Kidney (tissue), 13 donors: ENCODE measurements at regions not wholly inside any gene's neighbourhood (a gene's known extent, or its start where the extent isn't known, plus 50 kb on each side); places are given as distances from the start of the nearest gene placed in this dataset.

Source experiments
- DNase-seq, 5 donors: peaks; one replicate each; pipeline ENCODE4 v3.0.0-alpha.2; 2013 to 2020
- FAIRE-seq: peaks from 2 replicates; lab custom pipeline; 2012; peaks lifted over from hg19 to GRCh38; lab: Jason Lieb, UNC
- H3K27ac ChIP-seq, 2 donors: one replicate each; pipeline ENCODE4 v1.7.0; 2013; ENCODE audit warnings: low read depth in 2 of 2, low read length in 2 of 2, inconsistent platforms in 1 of 2
- H3K27me3 ChIP-seq: one replicate; pipeline ENCODE4 v1.7.1; 2013; ENCODE audit warnings: low read length, inconsistent platforms; ENCODE audit not compliant: control insufficient read depth, insufficient read depth
- H3K36me3 ChIP-seq, 3 donors: one replicate each; pipeline versions ENCODE4 v1.7.0 to v1.7.1; 2013; ENCODE audit warnings: low read length in 3 of 3, control low read depth in 1 of 3, inconsistent platforms in 1 of 3; ENCODE audit not compliant: insufficient read depth in 3 of 3, control insufficient read depth in 2 of 3
- H3K4me1 ChIP-seq, 3 donors: one replicate each; pipeline versions ENCODE4 v1.7.0 to v1.7.1; 2013; ENCODE audit warnings: low read length in 3 of 3, inconsistent platforms in 1 of 3, low read depth in 1 of 3; ENCODE audit not compliant: control insufficient read depth in 2 of 3, insufficient read depth in 2 of 3
- H3K4me3 ChIP-seq, 3 donors: one replicate each; pipeline versions ENCODE4 v1.7.0 to v1.8.1; 2013; ENCODE audit warnings: low read length in 3 of 3, control low read depth in 1 of 3, inconsistent platforms in 1 of 3
- H3K9ac ChIP-seq, 3 donors: one replicate each; pipeline versions ENCODE4 v1.7.0 to v1.7.1; 2013; ENCODE audit warnings: low read length in 3 of 3, control low read depth in 1 of 3, inconsistent platforms in 1 of 3
- H3K9me3 ChIP-seq, 3 donors: one replicate each; pipeline versions ENCODE4 v1.7.0 to v1.7.1; 2013; ENCODE audit warnings: low read length in 3 of 3, control low read depth in 1 of 3, inconsistent platforms in 1 of 3; ENCODE audit not compliant: control insufficient read depth in 2 of 3, insufficient read depth in 1 of 3
- CTCF ChIP-seq: IDR thresholded peaks from 3 replicates; pipeline ENCODE4 v1.5.1; 2012; ENCODE audit warnings: mild to moderate bottlenecking, moderate library complexity, borderline replicate concordance; ENCODE audit not compliant: insufficient read depth; ENCODE audit errors: extremely low read depth
- intact Hi-C: fragments of 100-400 bp; cut with DNase I; formaldehyde crosslinking; loops from one replicate; pipeline ENCODE4 v1.11.1; 2022
- donor health status: control.
- donor health status: control.
- donor health status: control.
- donor health status: control.
- donor health status: control.
- donor health status: DM: yes; HTN: yes; CAD: no.
- donor health status: Normal renal cell carcinoma (clear cell type).

- Histone ChIP-seq H3K9ac (no peak overlapping the region), H3K4me3 (peak overlapping the region in 1 of 3 donors; percentile 19), H3K4me1 (peaks cover 0 to 21% (median 20%) of the 10 kb centered on the region in 3 donors), H3K27ac (peak overlapping the region; percentile 68 to 73), H3K27me3 (no peaks in the 10 kb centered on the region), H3K9me3 (no peaks in the 10 kb centered on the region), H3K36me3 (no peaks in the 10 kb centered on the region)
- intact Hi-C loops, result no loop called here
- FAIRE-seq, result peak; percentile 27
- peak in 1 of 5 donors; percentile 85 for DNase-seq
- TF ChIP-seq CTCF, result no peak
Measured at GRCh38 chr11:86174101-86175046, 70.2 kb upstream of the EED start.

GRCh38 chr11:86172894-86173293 lies 71.7 kb upstream of the EED start:
- H3K4me1 ChIP-seq, result peaks cover 0 to 21% (median 19%) of the 10 kb centered on the region in 3 donors
- peak overlapping the region in 1 of 2 donors; percentile 5 for H3K27ac ChIP-seq
- TF ChIP-seq CTCF, result no peak
- no peaks in the 10 kb centered on the region for H3K36me3 ChIP-seq
- H3K9me3 ChIP-seq, result no peaks in the 10 kb centered on the region
- no peaks in the 10 kb centered on the region for H3K27me3 ChIP-seq
- DNase-seq (peak in 2 of 5 donors; percentile 47 to 60), FAIRE-seq (no peak)
- intact Hi-C loops, result no loop called here
- no peak overlapping the region for H3K9ac ChIP-seq
- H3K4me3 ChIP-seq, result no peak overlapping the region

- Histone ChIP-seq H3K9me3 (no peaks in the 10 kb centered on the region), H3K36me3 (no peaks in the 10 kb centered on the region), H3K27me3 (no peaks in the 10 kb centered on the region), H3K4me1 (peaks cover 0 to 29% (median 24%) of the 10 kb centered on the region in 3 donors), H3K27ac (no peak overlapping the region), H3K9ac (no peak overlapping the region), H3K4me3 (no peak overlapping the region)
- no peak for TF ChIP-seq CTCF
- FAIRE-seq, result no peak
- no peak for DNase-seq
- intact Hi-C loops, result no loop called here
Measured at GRCh38 chr11:86171627-86172026, 72.9 kb upstream of the EED start.
